Hepatocyte (in vitro differentiated cells): ENCODE measurements at regions not wholly inside any gene's neighbourhood (a gene's known extent, or its start where the extent isn't known, plus 50 kb on each side); places are given as distances from the start of the nearest gene placed in this dataset. TPM values are rescaled to one million over a fixed set of nuclear protein-coding genes. Genes with fewer than 3 reads are reported as not detected.

Experiments used
- DNase-seq: peaks from one replicate; pipeline ENCODE4 v3.0.0-alpha.2; 2016; ENCODE audit warnings: low spot score
- H2AFZ ChIP-seq: fragments of 200-600 bp; sonication (generic); 2 replicates; pipeline ENCODE4 v1.6.0; 2016; ENCODE audit warnings: antibody characterized with exemption, mild to moderate bottlenecking
- H3K27ac ChIP-seq: fragments of 200-600 bp; sonication (generic); 2 replicates; pipeline ENCODE4 v1.5.1; 2016; ENCODE audit warnings: mild to moderate bottlenecking
- H3K27me3 ChIP-seq: fragments of 200-600 bp; sonication (generic); 2 replicates; pipeline ENCODE4 v1.6.1; 2016
- H3K36me3 ChIP-seq: fragments of 200-600 bp; sonication (generic); replicated peaks from 2 replicates; pipeline ENCODE4 v1.5.1; 2016; ENCODE audit warnings: low read depth; ENCODE audit not compliant: insufficient read depth
- H3K4me1 ChIP-seq: fragments of 200-600 bp; sonication (generic); 2 replicates; pipeline ENCODE4 v1.5.1; 2016; ENCODE audit warnings: mild to moderate bottlenecking, moderate library complexity; ENCODE audit not compliant: insufficient read depth
- H3K4me2 ChIP-seq: fragments of 200-600 bp; sonication (generic); 2 replicates; pipeline ENCODE4 v1.6.0; 2016
- H3K4me3 ChIP-seq: fragments of 200-600 bp; sonication (generic); 2 replicates; pipeline ENCODE4 v1.5.1; 2016; ENCODE audit warnings: mild to moderate bottlenecking
- H3K79me2 ChIP-seq: fragments of 200-600 bp; sonication (generic); 2 replicates; pipeline ENCODE4 v1.6.0; 2017; ENCODE audit warnings: mild to moderate bottlenecking
- H3K9me2 ChIP-seq: fragments of 200-600 bp; sonication (generic); replicated peaks from 2 replicates; pipeline ENCODE4 v1.6.0; 2017; ENCODE audit warnings: mild to moderate bottlenecking; ENCODE audit not compliant: insufficient read depth
- H3K9me3 ChIP-seq: fragments of 200-600 bp; sonication (generic); 2 replicates; pipeline ENCODE4 v1.5.1; 2016; ENCODE audit warnings: low read depth, mild to moderate bottlenecking
- H4K20me1 ChIP-seq: fragments of 200-600 bp; sonication (generic); 2 replicates; pipeline ENCODE4 v1.6.0; 2016; ENCODE audit warnings: mild to moderate bottlenecking; ENCODE audit not compliant: insufficient read depth, poor library complexity, severe bottlenecking
- CTCF ChIP-seq: fragments of 200-600 bp; sonication (generic); IDR thresholded peaks from 2 replicates; pipeline ENCODE4 v1.5.1; 2016; ENCODE audit warnings: antibody characterized with exemption, mild to moderate bottlenecking; ENCODE audit not compliant: poor library complexity
- EZH2 ChIP-seq: fragments of 200-600 bp; sonication (generic); IDR thresholded peaks from 2 replicates; pipeline ENCODE4 v1.6.1; 2016; ENCODE audit warnings: antibody characterized with exemption, mild to moderate bottlenecking, borderline replicate concordance
- EZH2phosphoT487 ChIP-seq: fragments of 200-600 bp; sonication (generic); IDR thresholded peaks from one replicate; pipeline ENCODE4 v1.6.1; 2018; ENCODE audit warnings: antibody characterized with exemption, mild to moderate bottlenecking, low read depth, moderate library complexity; ENCODE audit not compliant: unreplicated experiment, severe bottlenecking
- WGBS: methylation state at CpG from one replicate; pipeline ENCODE4 v1.1.6; 2016; ENCODE audit warnings: low lambda C conversion rate; ENCODE audit errors: missing lambda C conversion rate; 5-methylcytosine and 5-hydroxymethylcytosine counted together
- small RNA-seq: library from RNA; depleted of rRNA; stranded (forward); fragments of <200 nt; gene quantifications from one replicate; pipeline ENCODE3, GENCODE V24; 2014

GRCh38 chrX:114365065-114365834 lies 218.6 kb upstream of the HTR2C start:
- Histone ChIP-seq H3K4me1 (peaks cover 3% of the 10 kb centered on the region), H3K79me2 (no peaks in the 10 kb centered on the region), H2AFZ (no peak overlapping the region), H4K20me1 (no peaks in the 10 kb centered on the region), H3K4me2 (peak overlapping the region; percentile 47), H3K36me3 (no peaks in the 10 kb centered on the region), H3K9me3 (no peaks in the 10 kb centered on the region), H3K27me3 (no peaks in the 10 kb centered on the region), H3K4me3 (no peak overlapping the region), H3K9me2 (no peaks in the 10 kb centered on the region), H3K27ac (peak overlapping the region; percentile 30)
- TF ChIP-seq EZH2, result no peak
- no peak for DNase-seq
- 64% methylated on average over 5 of the region's 5 CpGs for WGBS

- no peaks in the 10 kb centered on the region for H3K27me3 ChIP-seq
- no peaks in the 10 kb centered on the region for H3K79me2 ChIP-seq
- TF ChIP-seq CTCF (no peak), EZH2 (no peak), EZH2phosphoT487 (no peak)
- no peak overlapping the region for H3K27ac ChIP-seq
- H3K4me2 ChIP-seq, result no peak overlapping the region
- DNase-seq, result no peak
- WGBS, result 84% methylated on average over 2 of the region's 2 CpGs
- H3K4me3 ChIP-seq, result no peak overlapping the region
- no peaks in the 10 kb centered on the region for H3K9me2 ChIP-seq
- no peaks in the 10 kb centered on the region for H4K20me1 ChIP-seq
- H3K9me3 ChIP-seq, result no peaks in the 10 kb centered on the region
- no peaks in the 10 kb centered on the region for H3K36me3 ChIP-seq
- H3K4me1 ChIP-seq, result no peaks in the 10 kb centered on the region
- H2AFZ ChIP-seq, result no peak overlapping the region
Observed at GRCh38 chrX:114372937-114373336, 210.9 kb upstream of the HTR2C start.

- DNase-seq, result no peak
- Histone ChIP-seq H4K20me1 (no peaks in the 10 kb centered on the region), H2AFZ (no peak overlapping the region), H3K4me2 (no peak overlapping the region), H3K27ac (no peak overlapping the region), H3K4me3 (no peak overlapping the region), H3K79me2 (no peaks in the 10 kb centered on the region), H3K9me2 (no peaks in the 10 kb centered on the region), H3K27me3 (no peaks in the 10 kb centered on the region), H3K36me3 (no peaks in the 10 kb centered on the region), H3K4me1 (no peaks in the 10 kb centered on the region), H3K9me3 (no peaks in the 10 kb centered on the region)
- TF ChIP-seq EZH2phosphoT487, result no peak
- TF ChIP-seq EZH2, result no peak
- TF ChIP-seq CTCF, result no peak
- WGBS, result 96% methylated on average over 30 of the region's 31 CpGs
Observed at GRCh38 chrX:114390251-114390796, 193.6 kb upstream of the HTR2C start.

Small RNAs in the stretch of these regions (small RNA-seq; reads per million reads assigned to genes)
- gene AL953862.1, result not detected
